Common myeloid progenitor, CD34-positive (primary cell): ENCODE measurements at regions not wholly inside any gene's neighbourhood (a gene's known extent, or its start where the extent isn't known, plus 50 kb on each side); places are given as distances from the start of the nearest gene placed in this dataset.

Source experiments
- CTCF ChIA-PET: fragments of 350-600 bp; sonication (Branson Sonifier 250); formaldehyde crosslinking; loops from one replicate; lab custom pipeline; 2021; ENCODE audit warnings: antibody characterized with exemption; lab: Charles Lee
- POLR2A ChIA-PET: fragments of 350-600 bp; sonication (Branson Sonifier 250); formaldehyde crosslinking; loops from one replicate; lab custom pipeline; 2021; ENCODE audit warnings: antibody characterized with exemption; lab: Charles Lee
- DNase-seq, 3 donors: peaks; one replicate each; pipeline versions ENCODE4 v3.0.0 to v3.0.0-alpha.2; 2013
- H3K27ac ChIP-seq, 2 experiments: 1 replicate in 1 of 2; 2 replicates in 1 of 2; pipeline ENCODE4 v1.7.0; 2013; ENCODE audit warnings: inconsistent platforms in 2 of 2, low read length in 2 of 2, mild to moderate bottlenecking in 2 of 2, low read depth in 1 of 2, moderate library complexity in 1 of 2; ENCODE audit not compliant: severe bottlenecking in 2 of 2, insufficient read depth in 1 of 2, poor library complexity in 1 of 2
- H3K27me3 ChIP-seq, 5 experiments: replicated peaks in 2 of 5; 1 replicate in 3 of 5; 2 replicates in 2 of 5; pipeline versions ENCODE4 v1.6.1 to v1.7.0; 2013; ENCODE audit warnings: low read length in 4 of 5, mild to moderate bottlenecking in 2 of 5, moderate library complexity in 2 of 5, inconsistent platforms in 1 of 5; ENCODE audit not compliant: insufficient read depth in 5 of 5, control insufficient read depth in 4 of 5
- H3K36me3 ChIP-seq, 4 experiments: 1 replicate in 2 of 4; 2 replicates in 2 of 4; pipeline versions ENCODE4 v1.6.1 to v1.7.0; 2013; ENCODE audit warnings: low read length in 3 of 4, control low read depth in 1 of 4, mild to moderate bottlenecking in 1 of 4; ENCODE audit not compliant: control insufficient read depth in 4 of 4, insufficient read depth in 4 of 4
- H3K4me1 ChIP-seq, 4 experiments: 1 replicate in 3 of 4; 2 replicates in 1 of 4; pipeline versions ENCODE4 v1.6.1 to v1.7.1; 2013; ENCODE audit warnings: low read length in 3 of 4, mild to moderate bottlenecking in 3 of 4, control low read depth in 1 of 4, inconsistent platforms in 1 of 4, moderate library complexity in 1 of 4; ENCODE audit not compliant: control insufficient read depth in 4 of 4, insufficient read depth in 4 of 4; ENCODE audit errors: control extremely low read depth in 1 of 4
- H3K4me3 ChIP-seq, 7 experiments: 1 replicate in 4 of 7; 2 replicates in 3 of 7; pipeline versions ENCODE4 v1.5.1 to v1.7.0; 2013; ENCODE audit warnings: mild to moderate bottlenecking in 7 of 7, low read length in 6 of 7, moderate library complexity in 6 of 7, inconsistent platforms in 2 of 7, low read depth in 2 of 7, control low read depth in 1 of 7; ENCODE audit not compliant: insufficient read depth in 4 of 7, control insufficient read depth in 1 of 7; ENCODE audit errors: extremely low read depth in 1 of 7
- H3K9me3 ChIP-seq, 5 experiments: 1 replicate in 4 of 5; 2 replicates in 1 of 5; pipeline versions ENCODE4 v1.6.1 to v1.7.1; 2013; ENCODE audit warnings: low read length in 4 of 5, mild to moderate bottlenecking in 2 of 5, inconsistent platforms in 1 of 5, low read depth in 1 of 5, moderate library complexity in 1 of 5; ENCODE audit not compliant: control insufficient read depth in 4 of 5, insufficient read depth in 2 of 5; ENCODE audit errors: control extremely low read depth in 1 of 5
- WGBS: methylation state at CpG from one replicate; pipeline ENCODE4 v1.1.5; 2013; ENCODE audit not compliant: insufficient coverage; 5-methylcytosine and 5-hydroxymethylcytosine counted together

DNA sequence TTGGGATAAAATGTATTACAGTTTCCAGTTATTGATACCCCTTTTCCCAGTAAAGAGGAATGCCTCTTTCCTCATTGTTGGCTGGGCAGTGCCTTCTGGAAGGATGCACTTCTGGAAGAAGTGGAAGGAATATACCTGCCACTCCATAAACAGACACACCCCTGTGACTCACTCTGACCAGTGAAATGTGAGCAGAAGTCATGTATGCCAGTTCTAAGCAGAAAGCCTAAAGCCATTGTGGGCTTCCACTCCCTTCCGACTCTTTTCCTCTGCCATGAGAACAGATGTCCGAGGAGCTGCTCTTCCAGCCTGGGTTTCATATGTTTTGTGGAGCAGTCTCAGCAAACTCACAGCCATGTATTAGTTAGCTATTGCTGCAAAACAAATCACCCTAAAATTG, 166.1 kb upstream of the SERP2 start:
- ChIA-PET CTCF (interaction anchor here (1.0 to 1.7 kb wide), 3 partner anchors 16 to 29 kb away, joined by 3 to 5 read pairs (median 4); no protein-coding TSS in a partner anchor), POLR2A (no interaction called here)
- no peak overlapping the region for H3K4me3 ChIP-seq

DNA sequence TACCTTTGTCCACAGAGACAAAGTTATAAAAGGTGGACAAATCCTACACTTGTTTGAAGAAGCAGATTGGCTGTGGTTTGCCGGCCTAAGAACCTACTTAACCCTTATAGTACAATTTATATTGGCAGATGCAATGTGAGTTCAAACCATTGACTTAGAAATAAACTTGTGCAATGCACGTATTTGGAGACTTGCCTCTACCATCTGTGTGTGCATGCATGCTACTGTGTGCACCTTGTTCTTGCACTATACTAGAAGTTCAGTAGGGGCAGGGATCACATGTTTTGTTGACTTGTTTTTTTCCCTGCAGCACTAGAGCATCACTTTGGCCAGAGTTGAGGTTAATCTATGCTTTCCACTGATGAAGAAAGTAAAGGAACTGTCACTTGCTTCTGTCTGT, 163.1 kb upstream of the SERP2 start:
- H3K4me1 ChIP-seq, result peaks cover 3 to 9% (median 5%) of the 10 kb centered on the region in 4 experiments
- no peaks in the 10 kb centered on the region for H3K36me3 ChIP-seq
- no peak overlapping the region for H3K4me3 ChIP-seq
- no peak overlapping the region for H3K27ac ChIP-seq
- no peaks in the 10 kb centered on the region for H3K27me3 ChIP-seq
- peaks cover 0 to 4% (median 0%) of the 10 kb centered on the region in 5 experiments for H3K9me3 ChIP-seq
- POLR2A ChIA-PET, result no interaction called here
- DNase-seq, result no peak
- CTCF ChIA-PET, result interaction anchor here (1.8 kb wide), 1 partner anchor 303 kb away, joined by 4 read pairs; no protein-coding TSS in a partner anchor
- WGBS, result 100% methylated on average over 1 of the region's 2 CpGs

More for the DNA sequence above, 166.1 kb upstream of the SERP2 start:
- peaks cover 3 to 9% (median 5%) of the 10 kb centered on the region in 4 experiments for H3K4me1 ChIP-seq
- H3K36me3 ChIP-seq, result no peaks in the 10 kb centered on the region
- no peak overlapping the region for H3K27ac ChIP-seq
- H3K9me3 ChIP-seq, result peaks cover 0 to 4% (median 0%) of the 10 kb centered on the region in 5 experiments
- DNase-seq, result no peak
- no peaks in the 10 kb centered on the region for H3K27me3 ChIP-seq
- 100% methylated on average over 2 of the region's 2 CpGs for WGBS

DNA sequence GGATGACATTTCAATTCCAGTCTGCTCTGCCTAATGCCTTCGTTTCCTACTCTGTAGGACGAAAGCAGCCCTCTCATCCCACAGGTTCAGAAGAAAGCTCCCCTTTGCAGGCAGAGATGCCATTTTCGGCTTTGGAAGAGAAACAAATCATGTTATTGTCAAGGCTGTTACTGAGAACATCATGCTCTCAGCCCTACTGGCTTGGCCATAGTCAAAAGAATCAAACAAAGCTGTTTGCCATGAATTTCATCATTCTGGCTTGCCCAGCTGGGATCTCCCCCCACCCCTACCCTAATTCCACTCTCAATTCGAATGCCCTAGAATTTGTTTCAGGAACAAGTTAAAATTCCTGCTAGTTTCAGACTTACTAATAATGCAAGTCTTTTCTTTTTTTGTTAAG, 162.3 kb upstream of the SERP2 start:
- H3K27me3 ChIP-seq, result no peaks in the 10 kb centered on the region
- 100% methylated on average over 3 of the region's 4 CpGs for WGBS
- H3K36me3 ChIP-seq, result no peaks in the 10 kb centered on the region
- H3K27ac ChIP-seq, result no peak overlapping the region
- no peaks in the 10 kb centered on the region for H3K9me3 ChIP-seq
- CTCF ChIA-PET, result no interaction called here
- no peak overlapping the region for H3K4me3 ChIP-seq
- POLR2A ChIA-PET, result no interaction called here
- H3K4me1 ChIP-seq, result peaks cover 3 to 6% (median 4%) of the 10 kb centered on the region in 4 experiments
- DNase-seq, result no peak

GRCh38 chr13:44211704-44212346, 161.8 kb upstream of the SERP2 start:
- H3K4me1 ChIP-seq, result peaks cover 0 to 3% (median under 1%) of the 10 kb centered on the region in 4 experiments
- no peaks in the 10 kb centered on the region for H3K9me3 ChIP-seq
- POLR2A ChIA-PET, result no interaction called here
- DNase-seq, result no peak
- no peak overlapping the region for H3K4me3 ChIP-seq
- CTCF ChIA-PET, result interaction anchor here (0.7 kb wide), 1 partner anchor 10 kb away, joined by 3 read pairs; no protein-coding TSS in a partner anchor
- H3K27me3 ChIP-seq, result no peaks in the 10 kb centered on the region
- 91% methylated on average over 11 of the region's 14 CpGs for WGBS
- no peaks in the 10 kb centered on the region for H3K36me3 ChIP-seq
- no peak overlapping the region for H3K27ac ChIP-seq

DNA sequence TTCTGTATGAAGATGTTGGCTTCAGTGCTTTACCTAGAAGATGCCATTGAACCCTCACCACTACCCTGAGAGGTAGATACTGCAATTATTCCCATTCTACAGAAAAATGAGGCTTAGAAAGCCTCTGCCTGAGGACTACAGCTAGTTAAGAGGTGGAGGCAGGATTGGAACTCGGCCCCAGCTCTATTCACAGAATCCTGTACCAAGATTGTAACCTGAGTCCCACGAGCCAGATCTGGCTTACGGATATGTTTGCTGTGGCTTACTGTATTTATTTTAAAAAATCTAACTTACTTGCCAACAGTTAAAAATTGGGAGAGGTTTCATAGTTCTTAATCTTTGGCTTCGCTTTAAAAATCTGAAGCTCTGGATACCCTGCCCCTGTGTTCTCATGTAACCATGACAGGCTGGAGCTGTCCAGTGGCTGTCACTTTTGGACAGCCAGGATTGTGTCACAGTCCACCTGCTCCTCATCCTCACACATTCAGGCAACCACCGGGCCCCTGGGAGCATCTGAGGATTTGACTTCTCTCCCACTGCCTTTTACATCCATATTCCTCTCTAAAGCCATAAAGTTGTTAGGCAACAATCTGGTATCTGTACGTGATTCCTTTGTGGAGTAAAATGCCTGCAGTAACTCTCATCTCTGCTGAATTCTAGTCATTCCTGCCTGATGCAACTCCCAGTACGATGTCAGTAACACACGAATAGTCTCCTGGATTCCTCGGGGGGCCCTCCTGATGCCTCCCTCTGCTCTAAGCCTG, 160.8 kb upstream of the SERP2 start:
- Histone ChIP-seq H3K4me1 (no peaks in the 10 kb centered on the region), H3K27me3 (no peaks in the 10 kb centered on the region), H3K27ac (no peak overlapping the region), H3K4me3 (no peak overlapping the region), H3K36me3 (no peaks in the 10 kb centered on the region), H3K9me3 (no peaks in the 10 kb centered on the region)
- POLR2A ChIA-PET, result no interaction called here
- DNase-seq, result no peak
- CTCF ChIA-PET, result interaction anchor here (0.7 kb wide), 1 partner anchor 11 kb away, joined by 3 read pairs; no protein-coding TSS in a partner anchor
- 84% methylated on average over 5 of the region's 9 CpGs for whole genome bisulfite sequencing

DNA sequence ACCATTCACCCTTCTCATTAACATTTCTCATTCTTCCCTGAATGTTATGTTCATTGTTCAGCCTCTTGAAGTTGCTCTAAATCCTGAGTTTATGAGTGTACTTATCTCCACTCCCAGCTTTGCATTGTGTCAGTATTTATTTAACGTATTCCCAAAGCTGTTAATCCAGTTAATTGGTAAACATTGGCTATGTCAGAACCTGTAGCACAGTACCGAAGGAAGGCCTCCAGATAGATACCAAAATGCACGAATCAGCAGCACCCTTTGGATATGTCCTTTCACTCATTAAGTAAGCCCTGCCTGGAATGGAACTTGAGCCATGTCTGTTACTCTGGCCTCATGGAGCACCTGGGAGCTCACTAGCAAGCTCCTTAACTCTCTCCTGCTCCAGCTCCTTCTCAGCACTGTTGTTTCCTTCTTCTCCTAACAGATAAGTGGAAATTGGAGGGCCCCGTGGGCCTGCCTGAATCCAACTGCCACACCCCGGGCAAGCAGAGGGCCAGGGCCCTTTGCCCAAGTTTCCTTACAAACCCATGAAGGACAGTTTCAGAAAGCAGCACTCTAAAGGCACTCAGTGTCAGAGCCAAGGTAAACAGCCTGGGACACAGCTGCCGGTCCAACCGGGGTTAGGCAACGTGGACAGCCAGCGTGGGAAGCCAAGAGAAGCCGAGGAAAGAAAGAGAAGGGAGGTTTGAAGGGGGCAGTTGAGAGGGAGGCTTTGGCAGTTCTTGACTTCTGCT, 155.0 kb upstream of the SERP2 start:
- DNase-seq, result no peak
- 95% methylated on average over 9 of the region's 10 CpGs for WGBS
- Histone ChIP-seq H3K36me3 (no peaks in the 10 kb centered on the region), H3K27ac (no peak overlapping the region), H3K9me3 (no peaks in the 10 kb centered on the region), H3K4me3 (no peak overlapping the region), H3K4me1 (no peaks in the 10 kb centered on the region), H3K27me3 (no peaks in the 10 kb centered on the region)
- POLR2A ChIA-PET, result no interaction called here
- CTCF ChIA-PET, result no interaction called here
